HepG2 (cell line): ENCODE measurements at regions not wholly inside any gene's neighbourhood (a gene's known extent, or its start where the extent isn't known, plus 50 kb on each side); places are given as distances from the start of the nearest gene placed in this dataset.

Source experiments
- CTCF ChIP-seq: sonication (generic); formaldehyde crosslinking; IDR thresholded peaks from 2 replicates; pipeline ENCODE4 v1.5.0; 2020; ENCODE audit warnings: mild to moderate bottlenecking, missing genetic modification reagents, moderate library complexity
- JUN ChIP-seq: sonication (generic); formaldehyde crosslinking; IDR thresholded peaks from 2 replicates; pipeline ENCODE4 v1.4.0; 2020; ENCODE audit warnings: mild to moderate bottlenecking, missing genetic modification reagents
- NR3C1 ChIP-seq: sonication (generic); formaldehyde crosslinking; IDR thresholded peaks from 2 replicates; pipeline ENCODE4 v1.4.0; 2020; ENCODE audit warnings: missing genetic modification reagents
- PCBP1 ChIP-seq: fragments of 200-400 bp; formaldehyde crosslinking; IDR thresholded peaks from 2 replicates; pipeline ENCODE4 v1.6.1; 2017; ENCODE audit warnings: mild to moderate bottlenecking, low read depth, low read length, borderline replicate concordance
- POLR2A ChIP-seq, 2 experiments: IDR thresholded peaks; 2 replicates each; pipeline ENCODE4 v1.6.1; 2011; ENCODE audit warnings: low read depth in 2 of 2, low read length in 2 of 2, mild to moderate bottlenecking in 1 of 2, moderate library complexity in 1 of 2; ENCODE audit not compliant: insufficient read depth in 1 of 2
- RAD21 ChIP-seq: fragments of 450-650 bp; formaldehyde crosslinking; IDR thresholded peaks from 2 replicates; pipeline ENCODE4 v1.5.0; 2020; ENCODE audit warnings: mild to moderate bottlenecking
- SP1 ChIP-seq, 2 experiments: fragments of 450-650 bp in 1 of 2; sonication (generic) in 1 of 2; formaldehyde crosslinking in 1 of 2; IDR thresholded peaks; 2 replicates each; pipeline versions ENCODE4 v1.4.0 to v1.6.1; 2016 to 2020; ENCODE audit warnings: missing genetic modification reagents in 1 of 2
- TCF7L2 ChIP-seq: IDR thresholded peaks from 2 replicates; pipeline ENCODE4 v1.6.1; 2011; ENCODE audit warnings: mild to moderate bottlenecking, low read depth, low read length, moderate library complexity
- TMF1 ChIP-seq: sonication (generic); formaldehyde crosslinking; IDR thresholded peaks from 2 replicates; pipeline ENCODE4 v1.8.1; 2022; ENCODE audit warnings: low read depth, missing genetic modification reagents
- ZNF296 ChIP-seq: sonication (generic); formaldehyde crosslinking; conservative IDR thresholded peaks from 2 replicates; pipeline ENCODE4 v1.5.0; 2020; ENCODE audit warnings: mild to moderate bottlenecking, missing genetic modification reagents
- ZNF878 ChIP-seq: sonication (generic); formaldehyde crosslinking; IDR thresholded peaks from 2 replicates; pipeline ENCODE4 v1.8.1; 2023; ENCODE audit warnings: mild to moderate bottlenecking, missing genetic modification reagents, moderate library complexity
- TF ChIP-seq, protein P1 (sequence below): sonication (generic); formaldehyde crosslinking; conservative IDR thresholded peaks from 2 replicates; pipeline ENCODE4 v1.8.1; 2023; ENCODE audit warnings: missing genetic modification reagents
- TF ChIP-seq, protein P2 (sequence below): IDR thresholded peaks from 2 replicates; pipeline ENCODE4 v1.6.1; 2012; ENCODE audit warnings: low read length, improper control_type of control experiment
- TF ChIP-seq, protein P3 (sequence below): sonication (generic); formaldehyde crosslinking; IDR thresholded peaks from 2 replicates; pipeline ENCODE4 v1.5.0; 2020; ENCODE audit warnings: missing genetic modification reagents

GRCh38 chr7:40990841-40991240 lies 712.0 kb downstream of the INHBA start:
- TF ChIP-seq, protein P1, sequence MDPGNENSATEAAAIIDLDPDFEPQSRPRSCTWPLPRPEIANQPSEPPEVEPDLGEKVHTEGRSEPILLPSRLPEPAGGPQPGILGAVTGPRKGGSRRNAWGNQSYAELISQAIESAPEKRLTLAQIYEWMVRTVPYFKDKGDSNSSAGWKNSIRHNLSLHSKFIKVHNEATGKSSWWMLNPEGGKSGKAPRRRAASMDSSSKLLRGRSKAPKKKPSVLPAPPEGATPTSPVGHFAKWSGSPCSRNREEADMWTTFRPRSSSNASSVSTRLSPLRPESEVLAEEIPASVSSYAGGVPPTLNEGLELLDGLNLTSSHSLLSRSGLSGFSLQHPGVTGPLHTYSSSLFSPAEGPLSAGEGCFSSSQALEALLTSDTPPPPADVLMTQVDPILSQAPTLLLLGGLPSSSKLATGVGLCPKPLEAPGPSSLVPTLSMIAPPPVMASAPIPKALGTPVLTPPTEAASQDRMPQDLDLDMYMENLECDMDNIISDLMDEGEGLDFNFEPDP: no peak
- TF ChIP-seq TCF7L2 (no peak), POLR2A (IDR thresholded peaks at IDR 0.05; ENCODE audit: insufficient read depth in 1 of 2, low read depth in 2 of 2, low read length in 2 of 2) (no peak), CTCF (CRISPR knock-in tag) (no peak), ZNF296 (no peak), SP1 (IDR thresholded peaks at IDR 0.05) (no peak), SP1 (CRISPR knock-in tag; IDR thresholded peaks at IDR 0.05) (no peak), NR3C1 (no peak), ZNF878 (CRISPR knock-in tag) (no peak), JUN (CRISPR knock-in tag) (no peak), RAD21 (CRISPR knock-in tag) (no peak), TMF1 (CRISPR knock-in tag) (no peak), PCBP1 (no peak)
- TF ChIP-seq, protein P2, sequence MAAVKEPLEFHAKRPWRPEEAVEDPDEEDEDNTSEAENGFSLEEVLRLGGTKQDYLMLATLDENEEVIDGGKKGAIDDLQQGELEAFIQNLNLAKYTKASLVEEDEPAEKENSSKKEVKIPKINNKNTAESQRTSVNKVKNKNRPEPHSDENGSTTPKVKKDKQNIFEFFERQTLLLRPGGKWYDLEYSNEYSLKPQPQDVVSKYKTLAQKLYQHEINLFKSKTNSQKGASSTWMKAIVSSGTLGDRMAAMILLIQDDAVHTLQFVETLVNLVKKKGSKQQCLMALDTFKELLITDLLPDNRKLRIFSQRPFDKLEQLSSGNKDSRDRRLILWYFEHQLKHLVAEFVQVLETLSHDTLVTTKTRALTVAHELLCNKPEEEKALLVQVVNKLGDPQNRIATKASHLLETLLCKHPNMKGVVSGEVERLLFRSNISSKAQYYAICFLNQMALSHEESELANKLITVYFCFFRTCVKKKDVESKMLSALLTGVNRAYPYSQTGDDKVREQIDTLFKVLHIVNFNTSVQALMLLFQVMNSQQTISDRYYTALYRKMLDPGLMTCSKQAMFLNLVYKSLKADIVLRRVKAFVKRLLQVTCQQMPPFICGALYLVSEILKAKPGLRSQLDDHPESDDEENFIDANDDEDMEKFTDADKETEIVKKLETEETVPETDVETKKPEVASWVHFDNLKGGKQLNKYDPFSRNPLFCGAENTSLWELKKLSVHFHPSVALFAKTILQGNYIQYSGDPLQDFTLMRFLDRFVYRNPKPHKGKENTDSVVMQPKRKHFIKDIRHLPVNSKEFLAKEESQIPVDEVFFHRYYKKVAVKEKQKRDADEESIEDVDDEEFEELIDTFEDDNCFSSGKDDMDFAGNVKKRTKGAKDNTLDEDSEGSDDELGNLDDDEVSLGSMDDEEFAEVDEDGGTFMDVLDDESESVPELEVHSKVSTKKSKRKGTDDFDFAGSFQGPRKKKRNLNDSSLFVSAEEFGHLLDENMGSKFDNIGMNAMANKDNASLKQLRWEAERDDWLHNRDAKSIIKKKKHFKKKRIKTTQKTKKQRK: no peak
- TF ChIP-seq, protein P3, sequence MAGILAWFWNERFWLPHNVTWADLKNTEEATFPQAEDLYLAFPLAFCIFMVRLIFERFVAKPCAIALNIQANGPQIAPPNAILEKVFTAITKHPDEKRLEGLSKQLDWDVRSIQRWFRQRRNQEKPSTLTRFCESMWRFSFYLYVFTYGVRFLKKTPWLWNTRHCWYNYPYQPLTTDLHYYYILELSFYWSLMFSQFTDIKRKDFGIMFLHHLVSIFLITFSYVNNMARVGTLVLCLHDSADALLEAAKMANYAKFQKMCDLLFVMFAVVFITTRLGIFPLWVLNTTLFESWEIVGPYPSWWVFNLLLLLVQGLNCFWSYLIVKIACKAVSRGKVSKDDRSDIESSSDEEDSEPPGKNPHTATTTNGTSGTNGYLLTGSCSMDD (CRISPR knock-in tag): no peak
